Keratinocyte (primary cell): ENCODE measurements at regions not wholly inside any gene's neighbourhood (a gene's known extent, or its start where the extent isn't known, plus 50 kb on each side); places are given as distances from the start of the nearest gene placed in this dataset.

ENCODE experiments used
- DNase-seq: peaks from one replicate; pipeline ENCODE4 v3.0.0-alpha.2; 2011; ENCODE audit warnings: low read depth, missing footprints, low spot score
- FAIRE-seq: peaks from 2 replicates; lab custom pipeline; 2011; peaks lifted over from hg19 to GRCh38; lab: Jason Lieb, UNC
- H2AFZ ChIP-seq: 2 replicates; pipeline ENCODE4 v1.6.0; 2012; ENCODE audit warnings: low read length, control low read depth, inconsistent platforms; ENCODE audit not compliant: control insufficient read depth
- H3K27ac ChIP-seq: 2 replicates; pipeline ENCODE4 v1.5.1; 2011; ENCODE audit warnings: low read length; ENCODE audit not compliant: control insufficient read depth, insufficient read depth
- H3K27me3 ChIP-seq: 3 replicates; pipeline ENCODE4 v1.6.0; 2011; ENCODE audit warnings: low read length; ENCODE audit not compliant: control insufficient read depth, insufficient read depth; ENCODE audit errors: extremely low read depth
- H3K36me3 ChIP-seq, 2 experiments: 2 replicates in 1 of 2; 3 replicates in 1 of 2; pipeline ENCODE4 v1.5.1; 2011; ENCODE audit warnings: low read length in 2 of 2, mild to moderate bottlenecking in 1 of 2; ENCODE audit not compliant: control insufficient read depth in 2 of 2, insufficient read depth in 2 of 2; ENCODE audit errors: extremely low read depth in 1 of 2
- H3K4me1 ChIP-seq: 3 replicates; pipeline ENCODE4 v1.5.1; 2011; ENCODE audit warnings: low read length; ENCODE audit not compliant: control insufficient read depth, insufficient read depth; ENCODE audit errors: extremely low read depth
- H3K4me2 ChIP-seq: 3 replicates; pipeline ENCODE4 v1.6.0; 2011; ENCODE audit warnings: low read depth, low read length; ENCODE audit not compliant: control insufficient read depth, insufficient read depth; ENCODE audit errors: extremely low read depth
- H3K4me3 ChIP-seq, 3 experiments: fragments of 200-600 bp in 1 of 3; sonication (generic) in 1 of 3; 2 replicates in 2 of 3; 3 replicates in 1 of 3; pipeline ENCODE4 v1.5.1; 2011 to 2016; ENCODE audit warnings: low read length in 3 of 3, mild to moderate bottlenecking in 3 of 3, control low read depth in 2 of 3, inconsistent platforms in 1 of 3, low read depth in 1 of 3, mixed read lengths in 1 of 3, mixed run types in 1 of 3, moderate library complexity in 1 of 3; ENCODE audit not compliant: control insufficient read depth in 2 of 3, insufficient read depth in 2 of 3; ENCODE audit errors: extremely low read depth in 1 of 3
- H3K79me2 ChIP-seq: 2 replicates; pipeline ENCODE4 v1.6.0; 2012; ENCODE audit warnings: low read length; ENCODE audit not compliant: control insufficient read depth, insufficient read depth
- H3K9ac ChIP-seq: 3 replicates; pipeline ENCODE4 v1.6.0; 2011; ENCODE audit warnings: low read length; ENCODE audit not compliant: control insufficient read depth, insufficient read depth; ENCODE audit errors: extremely low read depth
- H3K9me1 ChIP-seq: 3 replicates; pipeline ENCODE4 v1.6.0; 2011; ENCODE audit warnings: low read length; ENCODE audit not compliant: control insufficient read depth, insufficient read depth; ENCODE audit errors: extremely low read depth
- H3K9me3 ChIP-seq: 2 replicates; pipeline ENCODE4 v1.5.1; 2012; ENCODE audit warnings: low read depth, low read length; ENCODE audit not compliant: control insufficient read depth
- H4K20me1 ChIP-seq: 3 replicates; pipeline ENCODE4 v1.6.0; 2011; ENCODE audit warnings: low read length; ENCODE audit not compliant: control insufficient read depth, insufficient read depth; ENCODE audit errors: extremely low read depth
- CTCF ChIP-seq, 3 experiments: IDR thresholded peaks in 1 of 3; conservative IDR thresholded peaks in 1 of 3; optimal IDR thresholded peaks in 1 of 3; 2 replicates in 2 of 3; 3 replicates in 1 of 3; pipeline versions ENCODE3 to v1.5.1; 2011; ENCODE audit warnings: low read length in 3 of 3, mild to moderate bottlenecking in 3 of 3, moderate library complexity in 2 of 3, control low read depth in 1 of 3, inconsistent platforms in 1 of 3; ENCODE audit not compliant: insufficient read depth in 2 of 3; ENCODE audit errors: extremely low read depth in 1 of 3
- EZH2 ChIP-seq: IDR thresholded peaks from one replicate; pipeline ENCODE4 v1.6.1; 2012; ENCODE audit warnings: inconsistent platforms, mild to moderate bottlenecking, low read length, moderate library complexity
- dilution Hi-C: fragments of 300-500 bp; cut with MboI; formaldehyde crosslinking; loops from one replicate; pipeline ENCODE4 v1.7.0; 2020; ENCODE audit warnings: low sequenced_read_pairs; ENCODE audit not compliant: extremely low pct_ligation_motif_present

- H4K20me1 ChIP-seq: no peaks in the 10 kb centered on the region
- no peaks in the 10 kb centered on the region for H3K9me1 ChIP-seq
- H3K79me2 ChIP-seq: no peaks in the 10 kb centered on the region
- peaks cover 9% of the 10 kb centered on the region for H3K4me1 ChIP-seq
- H3K27ac ChIP-seq: no peak overlapping the region
- no peaks in the 10 kb centered on the region for H3K27me3 ChIP-seq
- no peak for FAIRE-seq
- no peak overlapping the region for H3K4me3 ChIP-seq
- no peak for TF ChIP-seq CTCF (optimal IDR thresholded peaks at IDR 0.05 in 1 of 3, IDR thresholded peaks at IDR 0.05 in 1 of 3, conservative IDR thresholded peaks at IDR 0.05 in 1 of 3; ENCODE audit: extremely low read depth in 1 of 3, insufficient read depth in 2 of 3, low read length in 3 of 3)
- no peak for TF ChIP-seq EZH2
- H2AFZ ChIP-seq: no peak overlapping the region
- DNase-seq: no peak
- dilution Hi-C loops: no loop called here
- no peak overlapping the region for H3K4me2 ChIP-seq
- no peaks in the 10 kb centered on the region for H3K9me3 ChIP-seq
- no peak overlapping the region for H3K9ac ChIP-seq
- H3K36me3 ChIP-seq: no peaks in the 10 kb centered on the region
Observed at GRCh38 chr5:66450237-66450636, 146.0 kb upstream of the MAST4 start.

GRCh38 chr5:66450988-66451387 lies 145.2 kb upstream of the MAST4 start:
- H3K4me2 ChIP-seq: no peak overlapping the region
- no peaks in the 10 kb centered on the region for H3K79me2 ChIP-seq
- no peak overlapping the region for H2AFZ ChIP-seq
- H3K36me3 ChIP-seq: no peaks in the 10 kb centered on the region
- peaks cover 9% of the 10 kb centered on the region for H3K4me1 ChIP-seq
- FAIRE-seq (no peak), DNase-seq (no peak)
- H3K9me3 ChIP-seq: no peaks in the 10 kb centered on the region
- no peaks in the 10 kb centered on the region for H4K20me1 ChIP-seq
- dilution Hi-C loops: no loop called here
- no peak overlapping the region for H3K4me3 ChIP-seq
- no peak overlapping the region for H3K9ac ChIP-seq
- TF ChIP-seq EZH2 (no peak), CTCF (optimal IDR thresholded peaks at IDR 0.05 in 1 of 3, IDR thresholded peaks at IDR 0.05 in 1 of 3, conservative IDR thresholded peaks at IDR 0.05 in 1 of 3; ENCODE audit: extremely low read depth in 1 of 3, insufficient read depth in 2 of 3, low read length in 3 of 3) (no peak)
- H3K27ac ChIP-seq: no peak overlapping the region
- no peaks in the 10 kb centered on the region for H3K9me1 ChIP-seq
- H3K27me3 ChIP-seq: no peaks in the 10 kb centered on the region
